ENCODE measurements at regions not wholly inside any gene's neighbourhood (a gene's known extent, or its start where the extent isn't known, plus 50 kb on each side); places are given as distances from the start of the nearest gene placed in this dataset.

DNA sequence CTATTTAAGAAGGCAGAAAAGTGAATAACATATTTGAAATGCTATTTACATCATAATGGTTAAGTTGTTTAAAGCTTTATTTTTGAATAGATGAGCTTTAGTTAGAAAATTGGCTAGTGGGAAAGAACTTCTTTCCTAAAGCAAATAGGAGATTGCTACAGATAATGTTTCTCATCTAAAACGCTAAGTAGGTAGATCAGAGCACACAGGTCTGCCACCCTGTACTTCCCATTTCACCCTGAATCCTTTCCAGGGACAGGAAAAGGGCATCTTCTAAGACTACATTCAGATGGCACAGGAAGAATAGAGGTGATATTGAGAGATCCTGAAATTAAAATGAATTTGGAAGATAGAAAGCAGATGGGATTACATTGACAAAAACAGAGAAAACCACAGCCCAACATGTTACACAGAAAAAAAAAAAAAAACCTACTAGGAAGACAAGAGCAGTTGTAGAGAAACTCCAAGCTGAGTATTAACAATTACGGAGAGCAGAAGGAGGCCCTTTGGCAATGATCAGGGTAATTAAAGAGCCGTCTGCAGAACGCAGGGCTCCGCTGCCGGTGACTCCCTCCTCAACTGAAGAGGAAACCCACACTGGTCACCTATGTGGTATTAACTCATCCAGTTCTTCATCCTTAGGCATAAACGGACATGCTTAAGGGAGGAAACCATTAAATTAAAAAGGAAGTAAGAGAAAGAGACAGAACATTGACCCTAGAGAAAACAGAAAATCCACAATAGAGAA, 53.6 kb upstream of the MAP10 start:
- TF ChIP-seq, protein P1, sequence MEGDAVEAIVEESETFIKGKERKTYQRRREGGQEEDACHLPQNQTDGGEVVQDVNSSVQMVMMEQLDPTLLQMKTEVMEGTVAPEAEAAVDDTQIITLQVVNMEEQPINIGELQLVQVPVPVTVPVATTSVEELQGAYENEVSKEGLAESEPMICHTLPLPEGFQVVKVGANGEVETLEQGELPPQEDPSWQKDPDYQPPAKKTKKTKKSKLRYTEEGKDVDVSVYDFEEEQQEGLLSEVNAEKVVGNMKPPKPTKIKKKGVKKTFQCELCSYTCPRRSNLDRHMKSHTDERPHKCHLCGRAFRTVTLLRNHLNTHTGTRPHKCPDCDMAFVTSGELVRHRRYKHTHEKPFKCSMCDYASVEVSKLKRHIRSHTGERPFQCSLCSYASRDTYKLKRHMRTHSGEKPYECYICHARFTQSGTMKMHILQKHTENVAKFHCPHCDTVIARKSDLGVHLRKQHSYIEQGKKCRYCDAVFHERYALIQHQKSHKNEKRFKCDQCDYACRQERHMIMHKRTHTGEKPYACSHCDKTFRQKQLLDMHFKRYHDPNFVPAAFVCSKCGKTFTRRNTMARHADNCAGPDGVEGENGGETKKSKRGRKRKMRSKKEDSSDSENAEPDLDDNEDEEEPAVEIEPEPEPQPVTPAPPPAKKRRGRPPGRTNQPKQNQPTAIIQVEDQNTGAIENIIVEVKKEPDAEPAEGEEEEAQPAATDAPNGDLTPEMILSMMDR (IDR thresholded peaks at IDR 0.05), result no peak
- no peak for TF ChIP-seq POLR2A (IDR thresholded peaks at IDR 0.05)
- TF ChIP-seq POLR2AphosphoS5 (IDR thresholded peaks at IDR 0.05), result no peak
